Activated CD8-positive, alpha-beta memory T cell treated with anti-CD3 and anti-CD28 coated beads, Interleukin-2, amount 10 ng/mL, durations not matched to agents 7 days and 5 days (primary cell): ENCODE measurements at regions not wholly inside any gene's neighbourhood (a gene's known extent, or its start where the extent isn't known, plus 50 kb on each side); places are given as distances from the start of the nearest gene placed in this dataset.
"Not testable (repeated sequence)": the region's sequence is repeated elsewhere in the genome, so short reads cannot be mapped to it uniquely, and the experiment has no call there.

Experiments used
- ATAC-seq: fragments of 150-1000 bp; cut with Tn5 transposase; one replicate; pipeline ENCODE4 v1.10.0; 2021; ENCODE audit warnings: moderate library complexity
- CTCF ChIA-PET: fragments of 350-600 bp; sonication (Branson Sonifier 250); formaldehyde crosslinking; loops from one replicate; lab custom pipeline; 2021; ENCODE audit warnings: antibody characterized with exemption; lab: Charles Lee
- DNase-seq: peaks from one replicate; pipeline ENCODE4 v3.0.0-alpha.2; 2020
- H3K27ac Mint-ChIP-seq: one replicate; pipeline ENCODE4 v1.8.0; 2021; ENCODE audit warnings: mild to moderate bottlenecking, mixed read lengths
- H3K27me3 Mint-ChIP-seq: one replicate; pipeline ENCODE4 v1.8.0; 2021; ENCODE audit warnings: mixed read lengths
- H3K36me3 Mint-ChIP-seq: one replicate; pipeline ENCODE4 v1.8.0; 2021; ENCODE audit warnings: mild to moderate bottlenecking, mixed read lengths
- H3K4me1 Mint-ChIP-seq: one replicate; pipeline ENCODE4 v1.8.0; 2021; ENCODE audit warnings: mixed read lengths
- H3K4me3 Mint-ChIP-seq: one replicate; pipeline ENCODE4 v1.8.0; 2021; ENCODE audit warnings: mild to moderate bottlenecking, moderate library complexity, mixed read lengths
- H3K9me3 Mint-ChIP-seq: one replicate; pipeline ENCODE4 v1.8.0; 2022; ENCODE audit warnings: low read depth, mixed read lengths

GRCh38 chr20:19120569-19120968 lies 91.9 kb upstream of the SLC24A3 start:
- no peak overlapping the region for H3K4me3 Mint-ChIP-seq
- H3K9me3 Mint-ChIP-seq, result no peaks in the 10 kb centered on the region
- CTCF ChIA-PET, result no interaction called here
- ATAC-seq (no peak), DNase-seq (no peak)
- no peaks in the 10 kb centered on the region for H3K27me3 Mint-ChIP-seq
- H3K4me1 Mint-ChIP-seq, result no peaks in the 10 kb centered on the region
- no peaks in the 10 kb centered on the region for H3K36me3 Mint-ChIP-seq
- no peak overlapping the region for H3K27ac Mint-ChIP-seq

- DNase-seq (no peak), ATAC-seq (no peak)
- no peak overlapping the region for H3K27ac Mint-ChIP-seq
- no peak overlapping the region for H3K4me3 Mint-ChIP-seq
- no peaks in the 10 kb centered on the region for H3K9me3 Mint-ChIP-seq
- no peaks in the 10 kb centered on the region for H3K4me1 Mint-ChIP-seq
- no peaks in the 10 kb centered on the region for H3K27me3 Mint-ChIP-seq
- CTCF ChIA-PET, result no interaction called here
- H3K36me3 Mint-ChIP-seq, result no peaks in the 10 kb centered on the region
These were observed 91.0 kb upstream of the SLC24A3 start for GRCh38 chr20:19121463-19121862.

GRCh38 chr20:19121916-19122315 lies 90.5 kb upstream of the SLC24A3 start:
- ATAC-seq (no peak), DNase-seq (no peak)
- Mint-ChIP-seq H3K4me1 (no peaks in the 10 kb centered on the region), H3K36me3 (no peaks in the 10 kb centered on the region), H3K9me3 (no peaks in the 10 kb centered on the region), H3K27me3 (no peaks in the 10 kb centered on the region), H3K27ac (no peak overlapping the region), H3K4me3 (no peak overlapping the region)
- CTCF ChIA-PET, result no interaction called here

- no peak for ATAC-seq
- no peak overlapping the region for H3K27ac Mint-ChIP-seq
- no peak for DNase-seq
- CTCF ChIA-PET, result no interaction called here
- H3K4me1 Mint-ChIP-seq, result no peaks in the 10 kb centered on the region
- H3K9me3 Mint-ChIP-seq, result no peaks in the 10 kb centered on the region
- no peak overlapping the region for H3K4me3 Mint-ChIP-seq
- H3K36me3 Mint-ChIP-seq, result no peaks in the 10 kb centered on the region
- H3K27me3 Mint-ChIP-seq, result no peaks in the 10 kb centered on the region
These were observed 90.0 kb upstream of the SLC24A3 start for GRCh38 chr20:19122395-19122794.

DNA sequence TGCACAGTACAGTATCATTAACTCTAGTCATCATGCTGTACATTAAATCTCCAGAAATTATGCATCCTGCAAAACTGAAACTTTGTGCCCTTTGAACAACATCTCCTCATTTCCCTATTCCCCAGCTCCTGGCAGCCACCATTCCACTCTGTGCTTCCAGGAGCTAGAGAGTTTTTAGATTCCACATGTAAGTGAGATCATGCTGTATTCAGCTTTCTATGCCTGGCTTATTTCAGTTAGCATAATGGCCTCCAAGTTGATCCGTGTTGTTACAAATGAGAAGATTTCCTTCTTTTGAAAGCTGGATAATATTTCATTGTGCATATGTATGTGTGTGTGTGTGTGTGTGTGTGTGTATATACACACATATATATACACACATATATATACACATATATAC lies 86.9 kb upstream of the SLC24A3 start:
- CTCF ChIA-PET, result no interaction called here
- Mint-ChIP-seq H3K36me3 (no peaks in the 10 kb centered on the region), H3K4me3 (no peak overlapping the region), H3K27ac (no peak overlapping the region), H3K4me1 (no peaks in the 10 kb centered on the region), H3K9me3 (no peaks in the 10 kb centered on the region), H3K27me3 (no peaks in the 10 kb centered on the region)
- ATAC-seq (no peak), DNase-seq (no peak)

DNA sequence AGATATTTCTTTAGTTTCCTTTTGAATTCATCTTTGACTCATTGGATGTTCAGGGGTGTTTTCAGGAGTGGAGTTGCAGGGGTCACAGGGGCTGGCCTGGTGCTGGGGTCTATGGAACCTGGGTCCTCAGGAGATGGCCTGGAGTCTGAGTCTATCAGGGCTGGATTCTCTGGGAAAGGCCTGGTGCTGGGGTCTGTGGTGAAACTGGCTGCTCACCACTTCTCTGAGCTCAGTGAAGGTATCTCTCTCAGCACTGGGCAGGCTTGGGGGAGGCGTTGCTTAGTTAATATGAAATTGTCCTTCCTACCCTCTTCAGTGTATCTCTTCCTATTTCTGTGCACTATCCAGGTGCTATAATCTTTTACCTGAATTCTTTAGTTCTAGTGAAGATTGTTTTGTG lies 83.1 kb upstream of the SLC24A3 start:
- DNase-seq, result no peak
- H3K4me3 Mint-ChIP-seq, result no peak overlapping the region
- no peak overlapping the region for H3K27ac Mint-ChIP-seq
- H3K27me3 Mint-ChIP-seq, result no peaks in the 10 kb centered on the region
- ATAC-seq, result no peak
- no peaks in the 10 kb centered on the region for H3K9me3 Mint-ChIP-seq
- no peaks in the 10 kb centered on the region for H3K4me1 Mint-ChIP-seq
- no peaks in the 10 kb centered on the region for H3K36me3 Mint-ChIP-seq
- CTCF ChIA-PET, result no interaction called here

- H3K36me3 Mint-ChIP-seq, result no peaks in the 10 kb centered on the region
- H3K9me3 Mint-ChIP-seq, result no peaks in the 10 kb centered on the region
- H3K4me1 Mint-ChIP-seq, result no peaks in the 10 kb centered on the region
- CTCF ChIA-PET, result no interaction called here
- H3K27ac Mint-ChIP-seq, result no peak overlapping the region
- H3K27me3 Mint-ChIP-seq, result no peaks in the 10 kb centered on the region
- DNase-seq, result no peak
- H3K4me3 Mint-ChIP-seq, result no peak overlapping the region
- ATAC-seq, result no peak
These were observed 82.3 kb upstream of the SLC24A3 start for GRCh38 chr20:19129976-19130612.

GRCh38 chr20:19130613-19130984 lies 81.8 kb upstream of the SLC24A3 start:
- H3K4me1 Mint-ChIP-seq, result no peaks in the 10 kb centered on the region
- no peak overlapping the region for H3K4me3 Mint-ChIP-seq
- CTCF ChIA-PET, result no interaction called here
- H3K36me3 Mint-ChIP-seq, result no peaks in the 10 kb centered on the region
- H3K27ac Mint-ChIP-seq, result no peak overlapping the region
- ATAC-seq, result no peak
- no peak for DNase-seq
- H3K27me3 Mint-ChIP-seq, result no peaks in the 10 kb centered on the region
- no peaks in the 10 kb centered on the region for H3K9me3 Mint-ChIP-seq

- Mint-ChIP-seq H3K27me3 (no peaks in the 10 kb centered on the region), H3K4me3 (no peak overlapping the region), H3K4me1 (no peaks in the 10 kb centered on the region), H3K36me3 (no peaks in the 10 kb centered on the region), H3K9me3 (no peaks in the 10 kb centered on the region), H3K27ac (no peak overlapping the region)
- DNase-seq (no peak), ATAC-seq (no peak)
- CTCF ChIA-PET, result no interaction called here
These were observed 74.8 kb upstream of the SLC24A3 start for GRCh38 chr20:19137641-19138040.

GRCh38 chr20:19138758-19139157 lies 73.7 kb upstream of the SLC24A3 start:
- Mint-ChIP-seq H3K4me1 (no peaks in the 10 kb centered on the region), H3K4me3 (no peak overlapping the region), H3K9me3 (no peaks in the 10 kb centered on the region), H3K27me3 (no peaks in the 10 kb centered on the region), H3K36me3 (no peaks in the 10 kb centered on the region), H3K27ac (no peak overlapping the region)
- DNase-seq (no peak), ATAC-seq (no peak)
- CTCF ChIA-PET, result no interaction called here

GRCh38 chr20:19139584-19139983 lies 72.9 kb upstream of the SLC24A3 start:
- H3K27ac Mint-ChIP-seq, CTCF ChIA-PET, H3K9me3 Mint-ChIP-seq, ATAC-seq, DNase-seq, H3K4me3 Mint-ChIP-seq, H3K4me1 Mint-ChIP-seq, H3K27me3 Mint-ChIP-seq, H3K36me3 Mint-ChIP-seq: not testable (repeated sequence)

DNA sequence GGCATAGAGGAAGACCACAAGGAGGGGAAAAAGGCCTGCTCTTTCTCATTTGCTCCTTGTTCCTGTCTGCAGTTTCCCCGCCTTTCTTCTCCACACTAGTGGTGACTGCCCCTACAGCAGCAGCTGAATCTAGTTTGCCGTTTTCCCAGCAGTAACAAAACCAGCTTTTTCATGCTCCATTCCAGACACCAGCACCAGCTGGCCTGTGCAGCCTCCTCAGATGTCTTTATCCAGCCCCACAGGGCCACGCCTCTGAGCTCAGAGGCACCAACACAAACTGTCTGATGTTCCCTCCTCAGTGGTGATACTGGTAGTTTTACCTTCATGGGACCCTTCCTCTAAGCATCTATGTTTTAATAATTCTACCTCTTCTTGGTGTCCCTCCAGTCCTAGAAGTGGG lies 70.4 kb upstream of the SLC24A3 start:
- no peaks in the 10 kb centered on the region for H3K4me1 Mint-ChIP-seq
- no peaks in the 10 kb centered on the region for H3K36me3 Mint-ChIP-seq
- H3K9me3 Mint-ChIP-seq, result no peaks in the 10 kb centered on the region
- DNase-seq (no peak), ATAC-seq (no peak)
- no peak overlapping the region for H3K4me3 Mint-ChIP-seq
- CTCF ChIA-PET, result no interaction called here
- H3K27me3 Mint-ChIP-seq, result no peaks in the 10 kb centered on the region
- no peak overlapping the region for H3K27ac Mint-ChIP-seq

- H3K36me3 Mint-ChIP-seq, result no peaks in the 10 kb centered on the region
- CTCF ChIA-PET, result no interaction called here
- no peak for ATAC-seq
- no peak overlapping the region for H3K4me3 Mint-ChIP-seq
- no peak overlapping the region for H3K27ac Mint-ChIP-seq
- no peaks in the 10 kb centered on the region for H3K9me3 Mint-ChIP-seq
- H3K4me1 Mint-ChIP-seq, result no peaks in the 10 kb centered on the region
- H3K27me3 Mint-ChIP-seq, result no peaks in the 10 kb centered on the region
- DNase-seq, result no peak
These were observed 68.6 kb upstream of the SLC24A3 start for GRCh38 chr20:19143890-19144289.

DNA sequence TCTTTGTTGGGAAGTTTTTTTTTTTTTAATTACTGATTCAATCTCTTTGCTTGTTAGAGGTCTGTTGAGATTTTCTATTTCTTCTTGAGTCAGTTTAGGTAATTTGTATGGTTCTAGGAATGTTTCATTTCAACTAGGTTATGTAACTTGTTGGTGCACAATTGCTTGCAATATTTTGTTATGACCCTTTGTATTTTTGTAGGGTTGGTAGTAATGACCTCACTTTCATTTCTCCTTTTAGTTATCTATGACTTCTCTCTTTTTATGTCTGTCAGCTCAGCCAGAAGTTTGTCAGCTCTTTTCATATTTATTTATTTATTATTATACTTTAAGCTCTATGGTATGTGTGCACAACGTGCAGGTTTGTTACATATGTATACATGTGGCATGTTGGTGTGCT lies 51.1 kb upstream of the SLC24A3 start:
- Mint-ChIP-seq H3K4me1 (no peaks in the 10 kb centered on the region), H3K36me3 (no peaks in the 10 kb centered on the region), H3K9me3 (peaks cover 2% of the 10 kb centered on the region), H3K27me3 (no peaks in the 10 kb centered on the region), H3K27ac (no peak overlapping the region), H3K4me3 (no peak overlapping the region)
- DNase-seq (no peak), ATAC-seq (no peak)
- CTCF ChIA-PET, result no interaction called here
